Hematopoietic multipotent progenitor cell treated with erythropoietin and hydrocortisone succinate and interleukin-3 and kit ligand, for 6 days (in vitro differentiated cells): ENCODE measurements at regions not wholly inside any gene's neighbourhood (a gene's known extent, or its start where the extent isn't known, plus 50 kb on each side); places are given as distances from the start of the nearest gene placed in this dataset.

Source experiments
- DNase-seq: peaks from one replicate; pipeline ENCODE4 v3.0.0-alpha.2; 2015

DNA sequence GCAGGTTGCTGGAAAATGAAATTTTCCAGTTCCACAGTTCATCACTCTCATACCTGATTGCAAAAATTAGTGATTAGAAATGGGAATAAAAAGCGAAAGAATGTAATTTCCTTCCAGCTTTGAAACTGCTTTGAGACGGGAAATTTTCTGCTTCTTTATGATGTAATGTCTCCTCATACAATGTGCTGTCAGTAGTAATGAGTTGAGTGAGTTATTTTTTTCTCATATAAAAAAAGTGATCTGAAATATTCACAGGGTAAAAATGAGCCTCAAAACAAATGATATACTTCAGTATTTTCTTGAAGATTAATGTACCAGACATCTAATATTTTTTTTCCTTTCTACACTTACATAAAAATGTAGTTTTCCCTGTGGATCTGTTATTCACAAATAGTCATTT, 179.1 kb upstream of the FAT4 start:
- DNase-seq, result no peak

DNA sequence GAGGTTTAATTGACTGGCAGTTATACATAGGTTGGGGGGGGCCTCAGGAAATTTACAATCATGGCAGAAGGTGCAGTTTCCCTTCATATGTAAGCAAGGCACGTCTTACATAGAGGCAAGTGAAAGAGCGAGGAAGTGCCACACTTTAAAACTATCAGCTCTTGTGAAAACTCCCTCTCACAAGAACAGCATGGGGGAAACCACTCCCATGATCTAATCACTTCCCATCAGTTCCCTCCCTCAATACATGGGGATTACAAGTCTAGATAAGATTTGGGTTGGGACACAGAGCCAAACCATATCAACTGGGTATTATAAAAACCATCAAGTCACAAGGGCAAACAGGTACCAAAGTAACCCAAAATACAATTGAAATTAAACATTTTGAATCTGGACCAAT, 182.0 kb upstream of the FAT4 start:
- DNase-seq, result no peak

DNA sequence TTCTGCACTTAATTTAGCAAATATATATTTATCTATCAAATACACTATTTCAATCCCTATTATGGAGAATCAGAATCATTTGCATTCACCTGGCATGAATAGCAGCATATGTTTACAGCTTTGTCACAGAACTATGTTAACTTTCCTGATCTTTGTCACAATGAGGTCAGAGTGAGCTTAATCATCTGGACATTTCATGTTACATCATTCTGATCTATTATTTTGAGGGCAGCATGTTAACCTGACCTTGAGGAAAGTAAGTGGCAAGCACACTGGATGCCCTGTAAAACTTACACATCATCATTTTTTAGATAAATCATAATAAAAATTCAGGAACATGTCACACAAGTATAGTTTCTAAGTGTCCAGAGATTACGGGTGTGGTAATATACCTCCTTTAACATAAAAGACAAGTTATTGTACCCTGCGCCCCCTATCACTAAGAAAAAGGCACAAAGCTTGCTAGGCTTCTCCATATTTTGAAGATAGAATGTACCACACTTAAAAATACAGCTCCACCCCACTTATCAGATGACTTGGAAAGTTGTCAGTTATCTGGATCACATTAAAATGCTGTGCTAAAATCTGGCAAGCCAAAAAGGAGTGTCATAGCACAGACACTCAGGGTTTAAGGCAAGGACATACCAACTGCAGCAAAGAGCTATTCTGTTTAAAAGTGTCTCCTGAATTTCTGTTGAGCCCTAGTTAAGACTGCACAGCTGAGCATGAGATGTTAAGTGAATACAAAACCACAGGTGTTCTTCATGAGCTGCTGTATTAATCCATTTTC, 182.7 kb upstream of the FAT4 start:
- no peak for DNase-seq

DNA sequence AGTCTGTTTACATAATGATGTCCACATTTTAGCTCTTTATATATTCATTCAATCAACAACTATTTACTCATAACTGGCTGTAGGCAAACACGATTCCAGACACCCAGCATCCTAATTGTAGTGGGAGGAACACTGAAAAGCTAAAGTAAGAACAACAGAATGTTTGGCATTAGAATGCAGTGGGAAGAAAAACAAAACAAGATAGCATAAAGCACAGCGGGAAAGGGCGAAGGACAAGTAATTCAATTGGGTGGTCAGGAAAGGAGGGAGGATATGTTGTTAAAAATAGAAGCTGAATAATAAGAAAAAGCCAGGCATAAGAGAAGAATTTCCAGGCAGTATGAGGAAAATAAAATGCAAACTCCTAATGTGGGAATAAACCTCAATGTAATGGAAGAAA, 189.5 kb upstream of the FAT4 start:
- no peak for DNase-seq

DNA sequence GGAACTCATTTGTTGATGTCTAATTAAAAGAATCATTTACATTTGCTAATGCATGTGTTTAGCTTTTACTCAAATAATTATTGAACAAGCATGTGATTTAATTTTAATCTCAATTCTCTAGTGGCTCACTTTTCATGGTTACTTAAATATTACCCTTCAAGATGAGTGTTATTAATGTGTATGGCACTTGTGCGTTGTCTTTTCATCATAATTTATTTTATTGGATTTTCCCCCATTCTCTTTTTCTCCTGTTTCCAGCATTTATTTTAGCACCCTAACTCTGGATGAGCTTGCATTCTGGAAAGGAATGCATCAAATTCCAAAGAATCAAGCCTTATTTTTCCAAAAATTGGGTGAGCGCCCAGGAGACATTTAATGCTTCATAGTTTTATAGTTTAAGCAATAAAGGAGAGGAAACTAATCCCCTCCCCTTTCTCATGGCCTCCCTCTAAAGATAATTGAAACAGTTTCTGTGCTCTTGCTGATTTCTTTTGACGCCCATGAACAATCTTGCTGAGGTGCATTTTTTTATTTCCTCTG, 191.1 kb upstream of the FAT4 start:
- no peak for DNase-seq

DNA sequence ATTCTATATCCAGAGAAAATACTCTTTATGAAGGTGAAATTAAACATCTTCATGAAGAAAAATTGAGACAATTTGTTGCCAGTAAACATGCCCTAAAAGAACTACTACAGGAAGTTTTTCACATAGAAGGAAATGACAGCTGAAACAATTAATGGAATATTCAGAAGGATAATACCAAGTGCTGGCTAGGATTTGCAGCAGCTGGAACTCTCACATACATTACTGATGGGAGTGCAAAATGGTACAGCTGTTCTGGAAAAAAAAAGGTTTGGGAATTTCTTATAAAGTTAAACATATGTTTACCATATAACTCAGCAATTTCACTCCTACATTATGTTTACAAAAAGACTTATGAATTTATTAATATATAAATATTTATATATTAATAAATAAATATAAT, 193.2 kb upstream of the FAT4 start:
- no peak for DNase-seq

DNA sequence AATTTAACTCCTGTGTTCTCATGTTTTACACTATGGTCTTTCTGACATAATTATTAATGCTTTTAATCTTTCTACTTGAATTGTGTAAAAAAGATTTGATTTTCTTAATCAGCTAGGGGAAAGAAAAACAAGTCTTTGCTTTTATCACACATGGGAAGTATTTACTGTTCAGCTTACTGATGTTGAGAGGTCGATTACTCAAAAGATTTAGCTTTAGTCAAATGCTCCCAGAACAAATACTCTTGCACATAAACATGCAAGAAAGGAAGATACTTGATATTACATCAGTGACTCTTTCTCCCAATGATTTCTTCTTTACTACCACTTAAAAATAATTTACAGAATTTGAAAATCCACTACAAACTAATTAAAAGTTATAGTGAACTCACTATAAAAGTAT, 198.3 kb upstream of the FAT4 start:
- no peak for DNase-seq

DNA sequence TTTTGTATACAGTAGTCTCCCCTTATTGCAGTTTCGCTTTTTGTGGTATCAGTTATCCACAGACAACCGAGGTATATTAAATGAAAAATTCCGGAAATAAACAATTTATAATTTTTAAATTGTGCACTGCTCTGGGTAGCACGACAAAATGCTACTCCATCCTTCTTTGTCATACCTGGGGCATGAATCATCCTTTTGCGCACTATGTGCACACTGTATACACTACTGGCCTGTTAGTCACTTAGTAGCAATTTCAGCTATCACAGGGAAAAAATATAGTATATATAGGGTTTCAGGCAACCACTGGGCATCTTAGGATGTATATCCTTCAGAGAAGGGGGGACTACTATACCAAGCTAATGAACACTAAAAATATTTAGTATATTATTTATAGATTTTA, 198.8 kb upstream of the FAT4 start:
- DNase-seq, result no peak

DNA sequence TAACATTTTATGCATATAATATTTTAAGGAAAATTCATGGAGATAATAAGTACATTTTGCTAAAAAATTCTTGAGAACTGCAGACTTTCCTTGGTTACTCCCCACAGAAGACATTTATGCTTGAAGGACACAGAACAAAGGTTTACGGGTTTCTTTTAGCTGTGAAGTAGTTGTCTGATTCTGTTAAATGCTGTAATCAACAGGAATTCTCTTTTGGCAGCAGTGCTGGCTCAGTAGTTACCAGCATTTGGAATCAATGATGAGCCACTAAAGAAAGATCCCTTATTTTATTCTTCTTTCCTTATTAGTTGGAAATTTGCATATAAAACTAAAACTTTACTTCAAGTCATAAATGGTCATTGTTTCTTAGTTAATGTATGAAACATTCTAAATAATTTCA, 199.3 kb upstream of the FAT4 start:
- no peak for DNase-seq

DNA sequence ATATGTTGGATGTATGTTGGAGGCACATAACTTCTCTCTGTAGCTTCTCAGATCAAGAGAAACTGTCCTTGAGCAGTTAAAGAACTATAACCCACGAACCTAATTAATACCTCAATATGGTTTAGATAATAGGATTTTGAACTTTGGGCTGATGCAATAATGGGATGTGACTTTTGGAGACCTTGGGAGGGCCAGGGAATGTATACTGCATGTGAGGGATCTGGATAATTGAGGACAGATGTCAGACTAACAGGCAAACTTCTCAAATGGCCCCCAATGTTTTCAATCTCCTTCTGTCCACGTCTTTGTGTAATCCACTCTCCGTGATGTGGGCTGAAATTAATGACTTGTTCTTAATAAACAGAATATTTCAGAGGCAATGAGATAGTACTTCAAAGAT, 202.2 kb upstream of the FAT4 start:
- DNase-seq, result no peak

DNA sequence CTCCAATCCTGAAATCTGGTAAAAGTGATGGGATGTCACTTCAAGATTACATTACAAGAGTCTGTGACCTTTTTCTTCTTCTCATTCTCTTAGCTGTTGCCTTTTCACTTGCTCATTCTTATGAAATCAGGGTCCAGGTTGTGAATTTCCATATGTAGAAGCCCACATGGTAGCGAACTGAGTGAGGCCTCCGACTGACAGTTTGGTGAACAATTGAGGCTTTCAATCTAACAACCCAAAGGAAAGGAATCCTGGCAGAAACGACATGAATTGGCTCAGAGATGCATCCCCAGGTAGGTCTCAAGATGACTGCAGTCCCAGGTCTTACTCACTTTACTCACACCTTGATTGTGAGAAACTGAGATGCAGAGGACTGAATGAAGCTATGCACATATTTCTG, 203.4 kb upstream of the FAT4 start:
- DNase-seq, result no peak

DNA sequence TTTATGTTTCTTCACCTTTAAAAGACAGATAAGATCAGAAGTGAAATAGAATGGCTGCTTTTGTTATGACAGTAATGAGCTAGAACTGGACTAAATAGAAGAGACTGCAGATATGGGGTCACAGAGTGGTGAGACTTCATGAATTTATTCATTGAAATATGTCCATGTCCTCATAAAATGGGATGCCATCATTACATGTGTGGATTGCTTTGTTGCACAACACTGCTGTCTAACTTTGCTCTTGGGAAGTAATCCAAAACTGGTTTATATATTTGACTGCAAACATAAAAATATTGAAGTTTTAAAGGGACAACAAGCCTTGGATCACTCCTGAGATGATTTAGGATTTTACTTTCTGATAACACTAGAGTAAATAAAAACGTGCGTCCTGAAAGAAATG, 209.2 kb upstream of the FAT4 start:
- no peak for DNase-seq

DNA sequence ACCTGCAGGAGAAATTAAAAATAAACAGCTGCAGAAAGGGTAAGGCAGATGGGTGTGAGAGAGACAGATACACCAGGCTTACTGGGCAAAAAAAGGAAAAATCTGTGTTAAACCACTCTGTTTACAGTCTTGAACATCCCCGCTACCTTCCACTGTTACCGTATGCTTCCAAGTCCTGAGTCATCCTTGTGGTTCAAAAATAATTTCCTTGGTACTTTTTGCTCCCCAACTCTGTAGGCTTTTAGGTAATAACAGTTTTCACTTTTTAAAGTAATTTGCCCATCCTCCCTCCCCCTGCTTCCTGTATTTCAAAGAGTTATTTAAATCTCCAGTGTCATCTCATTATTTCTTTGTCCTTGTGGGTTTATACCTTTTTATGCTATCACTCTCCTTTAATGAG, 210.1 kb upstream of the FAT4 start:
- DNase-seq, result no peak

DNA sequence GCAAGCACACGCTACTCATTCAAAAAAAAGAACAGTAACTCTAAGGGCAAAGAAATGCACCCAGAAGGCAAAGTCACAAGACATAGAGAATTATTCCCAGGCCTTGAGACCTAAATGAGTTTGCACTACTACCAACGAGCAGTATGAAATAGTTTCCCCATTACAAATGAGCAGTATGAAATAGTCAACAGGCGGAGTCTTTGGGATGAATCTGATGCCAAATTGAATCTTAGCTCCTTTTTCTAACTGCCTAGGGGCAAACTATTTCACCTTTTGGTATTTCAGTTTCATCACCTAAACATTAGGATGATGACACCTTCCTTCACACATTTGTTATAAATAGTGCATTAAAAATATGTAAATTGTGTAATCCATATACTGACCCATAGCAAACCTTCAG, 213.0 kb upstream of the FAT4 start:
- no peak for DNase-seq

DNA sequence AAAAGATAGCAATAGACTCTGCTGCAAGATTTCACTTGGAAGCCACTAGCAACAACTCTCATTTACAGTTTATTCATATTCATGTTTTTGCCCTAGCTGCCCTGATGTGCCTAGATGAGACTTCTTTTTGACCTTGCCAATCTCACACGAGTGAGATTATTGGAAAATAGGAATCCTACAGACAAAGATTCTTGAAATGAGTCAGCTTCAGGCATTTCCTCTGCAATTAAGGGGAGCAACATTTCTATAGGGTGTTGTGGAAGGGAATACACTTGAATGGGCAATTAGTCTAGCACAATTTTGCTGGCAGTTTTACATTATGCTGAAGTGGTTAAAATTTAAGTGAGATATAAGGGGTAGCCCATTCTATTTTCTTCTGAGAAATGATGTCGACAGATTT, 217.0 kb upstream of the FAT4 start:
- no peak for DNase-seq

DNA sequence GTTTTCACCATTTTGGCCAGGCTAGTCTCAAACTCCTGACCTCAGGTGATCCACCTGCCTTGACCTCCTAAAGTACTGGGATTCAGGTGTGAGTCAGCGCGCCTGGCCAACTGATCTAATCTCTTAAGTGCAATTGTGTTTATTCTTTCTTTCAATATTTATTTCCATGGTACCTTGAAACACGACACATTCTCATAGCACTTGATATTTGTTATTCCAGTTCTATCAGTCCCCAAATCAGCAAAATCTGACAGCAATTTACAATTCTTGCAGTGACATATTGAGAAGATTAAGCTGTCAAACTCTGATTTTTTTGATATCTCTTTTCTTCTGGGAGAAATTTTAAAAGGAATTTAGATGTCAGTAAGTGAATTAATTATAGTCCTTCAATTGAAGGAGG, 218.1 kb upstream of the FAT4 start:
- no peak for DNase-seq

DNA sequence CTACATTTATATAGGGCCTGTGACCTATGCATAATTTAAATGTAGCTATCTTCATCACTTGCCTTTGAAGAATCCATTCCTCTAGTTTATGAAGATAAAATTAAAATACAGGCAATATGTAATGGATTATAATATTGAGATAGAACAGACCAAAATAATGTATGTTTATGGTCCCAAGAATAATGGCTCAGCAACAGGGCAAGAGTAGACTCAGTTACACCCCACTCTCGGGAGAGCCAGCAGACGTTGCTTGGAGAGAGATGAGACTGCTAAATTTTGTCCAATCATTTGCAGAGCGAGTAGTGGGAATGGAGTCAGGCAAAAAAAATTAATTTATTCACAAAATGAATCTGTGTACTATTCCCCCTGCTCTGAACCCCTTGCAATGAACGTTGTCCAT, 223.2 kb upstream of the FAT4 start:
- no peak for DNase-seq

DNA sequence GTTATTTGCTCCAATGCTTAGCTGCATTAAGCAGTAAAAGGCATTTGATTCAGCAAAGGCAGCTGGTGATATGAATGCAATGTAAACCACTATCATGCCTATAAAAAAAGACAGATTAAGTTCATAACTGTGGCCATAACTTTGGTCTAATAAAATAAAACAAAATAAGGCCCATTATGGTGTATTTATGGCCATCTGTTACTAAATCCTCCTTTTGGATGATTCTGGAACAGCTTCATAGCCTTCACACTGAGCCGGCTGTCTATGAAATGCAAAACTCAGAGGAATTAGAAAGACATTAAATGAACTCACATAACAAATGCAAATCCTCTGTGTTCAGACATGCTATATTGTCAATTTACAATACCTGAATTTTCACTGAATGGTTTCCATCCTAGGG, 223.7 kb upstream of the FAT4 start:
- no peak for DNase-seq

DNA sequence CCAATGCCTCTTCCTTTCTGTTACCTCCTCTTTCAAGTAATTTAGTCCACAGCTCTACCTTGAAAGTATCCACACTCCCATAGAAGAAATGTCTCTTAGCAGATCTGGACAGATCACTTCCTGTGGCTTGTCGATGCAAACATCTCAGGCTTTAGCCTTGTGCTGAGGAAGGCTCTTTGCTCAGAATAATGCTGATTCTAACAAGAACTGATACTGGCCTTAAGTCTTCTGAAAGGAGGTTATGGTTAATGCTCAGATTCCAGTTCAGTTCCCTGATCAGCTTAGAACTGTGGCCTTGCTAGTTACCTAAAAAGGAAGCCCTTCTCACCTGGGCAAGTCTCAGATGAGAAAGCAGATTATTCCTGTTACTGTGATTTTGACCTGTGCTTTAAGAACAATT, 230.1 kb upstream of the FAT4 start:
- no peak for DNase-seq

DNA sequence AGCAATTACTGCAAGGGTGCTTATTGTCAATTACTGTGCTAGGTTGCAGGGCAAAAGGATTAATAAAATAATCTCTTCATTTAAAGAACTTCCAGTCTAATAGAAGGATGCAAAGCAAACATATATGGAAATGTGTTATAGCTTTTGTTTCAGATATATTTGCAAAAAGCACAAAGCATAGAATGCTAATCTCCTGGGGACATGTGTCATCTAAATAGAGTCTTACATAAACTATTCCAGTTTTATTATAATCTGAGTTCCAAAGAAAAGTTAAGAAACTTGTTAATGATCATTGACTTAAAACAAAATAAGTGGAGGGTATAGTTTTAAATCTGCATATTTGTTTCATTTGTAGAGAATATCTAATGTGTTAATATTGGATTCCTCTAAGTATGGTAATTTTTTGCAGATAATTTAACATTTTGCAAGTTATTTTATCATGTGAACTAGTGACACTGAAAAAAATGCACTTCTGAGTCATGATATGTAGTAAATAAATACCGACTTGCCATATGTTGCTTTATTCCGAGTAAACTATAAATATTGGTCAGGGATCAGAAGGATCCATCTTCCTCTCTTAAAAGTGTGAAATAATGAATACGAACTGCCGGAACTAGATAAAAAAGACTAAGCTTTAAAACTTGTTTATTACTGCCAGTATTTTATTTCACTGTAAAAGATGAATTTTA, 231.9 kb upstream of the FAT4 start:
- no peak for DNase-seq

DNA sequence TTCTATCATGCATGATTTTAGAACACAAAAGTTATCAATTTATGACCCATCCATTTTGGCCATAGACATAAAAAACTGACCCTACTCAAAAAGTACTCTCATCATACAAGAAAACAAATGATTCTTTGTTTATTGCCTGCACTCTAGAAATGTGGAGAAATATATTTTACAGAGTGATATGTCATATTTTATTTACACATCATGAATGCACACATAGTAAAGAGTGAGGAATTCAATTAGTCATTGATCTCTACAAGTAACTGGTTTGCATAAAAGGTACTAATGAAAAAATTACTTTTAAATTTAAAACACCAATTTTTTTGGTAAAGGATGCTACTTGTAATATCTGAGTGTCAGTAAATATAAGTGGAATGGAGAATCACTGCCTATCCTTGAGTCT, 242.5 kb upstream of the FAT4 start:
- DNase-seq, result no peak

DNA sequence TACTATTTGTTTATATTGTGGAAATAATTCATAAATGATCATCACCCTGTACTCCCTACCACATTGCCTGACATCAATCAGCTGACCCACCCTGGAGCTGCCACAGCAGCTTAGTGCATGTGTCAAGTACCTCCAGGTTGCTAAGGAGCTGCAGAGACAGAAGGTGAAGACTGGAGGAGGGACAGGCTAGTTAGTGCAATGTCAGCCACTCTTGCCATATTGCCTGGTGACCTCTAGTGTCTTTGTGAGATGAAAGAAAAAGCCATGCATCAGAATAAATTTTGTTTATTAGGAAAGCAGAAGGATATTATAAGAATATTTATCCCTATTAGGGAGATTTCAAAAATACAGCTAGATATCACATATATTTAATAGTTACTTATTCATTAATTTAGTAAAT, 243.9 kb upstream of the FAT4 start:
- no peak for DNase-seq

DNA sequence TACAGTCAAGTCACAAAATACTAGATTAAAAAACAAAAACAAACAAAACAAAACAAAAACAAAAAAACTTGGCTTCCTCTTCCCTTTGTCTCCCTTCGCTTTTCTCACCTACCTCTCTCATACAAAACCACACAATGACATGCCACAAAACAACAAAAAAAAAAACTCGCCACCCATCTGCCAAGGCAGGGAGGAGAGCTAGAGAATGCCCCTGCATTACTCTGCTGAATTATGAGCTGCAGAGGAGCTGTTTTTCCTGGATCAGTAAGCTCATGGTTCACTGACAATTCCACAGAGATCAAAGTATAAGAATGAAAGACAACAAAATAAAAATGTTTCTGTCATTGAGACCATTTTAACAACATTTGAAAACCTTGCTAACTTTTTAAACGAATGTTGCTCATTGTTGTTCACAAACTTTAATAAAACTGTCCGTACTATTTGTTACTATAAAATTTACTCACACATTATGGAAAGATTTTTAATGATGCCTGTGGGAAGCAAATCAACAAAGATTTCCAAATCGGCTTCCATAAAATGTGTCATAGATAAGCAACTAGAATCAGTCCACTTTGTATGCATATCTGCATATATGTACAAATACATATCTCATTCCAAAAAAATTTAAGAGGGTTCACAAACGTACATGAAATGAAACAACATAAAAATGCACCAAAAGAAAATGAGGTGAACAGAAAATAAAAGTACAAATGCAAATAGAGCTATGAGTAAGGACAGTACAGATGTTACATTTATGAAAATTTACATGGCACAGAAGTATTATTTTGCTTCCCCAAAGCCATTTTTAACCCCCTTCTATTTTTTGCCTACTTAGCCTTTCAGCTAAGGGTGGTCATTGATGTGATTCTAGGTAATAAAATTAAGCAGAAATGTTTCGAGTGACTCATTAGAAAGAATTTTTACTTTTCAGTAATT, 252.4 kb upstream of the FAT4 start:
- DNase-seq, result no peak

DNA sequence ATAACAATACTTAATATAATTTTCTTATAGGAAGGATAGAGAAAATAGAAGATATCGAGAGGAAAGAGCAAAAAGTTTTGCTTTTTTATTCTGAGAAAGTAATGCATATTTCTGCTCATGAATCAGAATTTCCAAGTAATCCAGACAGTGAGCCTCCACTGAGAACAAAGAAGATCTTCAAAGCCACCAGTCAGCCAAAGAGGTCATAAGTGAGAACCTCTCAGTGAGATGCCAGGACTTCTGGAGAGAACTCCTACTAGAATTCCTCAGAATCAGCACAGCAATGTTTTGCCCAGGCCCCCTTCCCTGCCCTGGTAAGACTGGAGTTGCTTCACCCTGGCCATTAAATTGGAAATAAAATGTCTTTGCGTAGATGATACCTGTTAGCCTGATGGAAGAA, 254.4 kb upstream of the FAT4 start:
- no peak for DNase-seq
